H9 (cell line): ENCODE measurements at regions not wholly inside any gene's neighbourhood (a gene's known extent, or its start where the extent isn't known, plus 50 kb on each side); places are given as distances from the start of the nearest gene placed in this dataset.

Experiments
- DNase-seq: peaks from one replicate; pipeline ENCODE4 v3.0.0-alpha.2; 2017
- H2AFZ ChIP-seq: one replicate; pipeline ENCODE4 v1.6.1; 2013; ENCODE audit warnings: mild to moderate bottlenecking, low read length, control low read depth, moderate library complexity
- H2AK5ac ChIP-seq: 2 replicates; pipeline ENCODE4 v1.6.1; 2013; ENCODE audit warnings: low read length, control low read depth, mixed read lengths; ENCODE audit not compliant: insufficient read length
- H2BK120ac ChIP-seq: one replicate; pipeline ENCODE4 v1.6.1; 2013; ENCODE audit warnings: low read depth, mild to moderate bottlenecking, low read length, control low read depth, inconsistent platforms; ENCODE audit not compliant: poor library complexity, severe bottlenecking
- H2BK12ac ChIP-seq: 2 replicates; pipeline ENCODE4 v1.6.1; 2013; ENCODE audit warnings: low read length, control low read depth, mixed read lengths, low read depth; ENCODE audit not compliant: insufficient read length
- H2BK15ac ChIP-seq: 2 replicates; pipeline ENCODE4 v1.6.1; 2013; ENCODE audit warnings: low read depth, low read length, control low read depth
- H2BK20ac ChIP-seq: one replicate; pipeline ENCODE4 v1.6.1; 2013; ENCODE audit warnings: low read depth, mild to moderate bottlenecking, low read length, control low read depth, inconsistent platforms; ENCODE audit not compliant: poor library complexity, severe bottlenecking
- H2BK5ac ChIP-seq: 2 replicates; pipeline ENCODE4 v1.6.1; 2013; ENCODE audit warnings: low read length, control low read depth, mixed read lengths; ENCODE audit not compliant: insufficient read length
- H3K14ac ChIP-seq: 2 replicates; pipeline ENCODE4 v1.6.1; 2013; ENCODE audit warnings: low read length, control low read depth; ENCODE audit not compliant: insufficient read depth
- H3K18ac ChIP-seq: 2 replicates; pipeline ENCODE4 v1.6.1; 2013; ENCODE audit warnings: low read depth, mild to moderate bottlenecking, mixed read lengths, low read length, control low read depth; ENCODE audit not compliant: insufficient read length
- H3K23ac ChIP-seq: 2 replicates; pipeline ENCODE4 v1.6.1; 2013; ENCODE audit warnings: low read length, control low read depth, mixed read lengths, low read depth; ENCODE audit not compliant: insufficient read length
- H3K23me2 ChIP-seq: 2 replicates; pipeline ENCODE4 v1.6.1; 2013; ENCODE audit warnings: low read depth, mild to moderate bottlenecking, mixed read lengths, low read length, control low read depth; ENCODE audit not compliant: insufficient read length, poor library complexity, severe bottlenecking
- H3K27ac ChIP-seq: 2 replicates; pipeline ENCODE4 v1.5.1; 2013; ENCODE audit warnings: low read length, control low read depth, mixed read lengths, low read depth; ENCODE audit not compliant: insufficient read length
- H3K27me3 ChIP-seq: 2 replicates; pipeline ENCODE4 v1.6.1; 2013; ENCODE audit warnings: low read length, control low read depth, inconsistent platforms; ENCODE audit not compliant: insufficient read depth
- H3K4ac ChIP-seq: 2 replicates; pipeline ENCODE4 v1.6.1; 2013; ENCODE audit warnings: low read depth, mild to moderate bottlenecking, control low read depth, inconsistent platforms, low read length, moderate library complexity
- H3K4me1 ChIP-seq: 2 replicates; pipeline ENCODE4 v1.6.1; 2013; ENCODE audit warnings: low read length, control low read depth, inconsistent platforms; ENCODE audit not compliant: insufficient read depth
- H3K4me2 ChIP-seq: 2 replicates; pipeline ENCODE4 v1.6.1; 2013; ENCODE audit warnings: low read length, control low read depth, mixed read lengths; ENCODE audit not compliant: insufficient read length, insufficient read depth
- H3K56ac ChIP-seq: 2 replicates; pipeline ENCODE4 v1.6.1; 2013; ENCODE audit warnings: low read depth, mild to moderate bottlenecking, mixed read lengths, low read length, control low read depth; ENCODE audit not compliant: insufficient read length
- H3K79me1 ChIP-seq: 2 replicates; pipeline ENCODE4 v1.6.1; 2013; ENCODE audit warnings: low read depth, mild to moderate bottlenecking, moderate library complexity, low read length, control low read depth, inconsistent platforms; ENCODE audit not compliant: insufficient read depth, poor library complexity, severe bottlenecking
- H3K79me2 ChIP-seq: 2 replicates; pipeline ENCODE4 v1.6.1; 2013; ENCODE audit warnings: low read length, control low read depth, inconsistent platforms; ENCODE audit not compliant: insufficient read depth
- H3K9ac ChIP-seq: 2 replicates; pipeline ENCODE4 v1.6.1; 2013; ENCODE audit warnings: low read length, control low read depth, mixed read lengths; ENCODE audit not compliant: insufficient read length; ENCODE audit errors: extremely low read depth
- H3K9me3 ChIP-seq: one replicate; pipeline ENCODE4 v1.6.1; 2013; ENCODE audit warnings: low read depth, low read length, inconsistent platforms; ENCODE audit not compliant: control insufficient read depth
- H3T11ph ChIP-seq: one replicate; pipeline ENCODE4 v1.6.1; 2013; ENCODE audit warnings: mild to moderate bottlenecking, low read length, control low read depth, inconsistent platforms
- H4K20me1 ChIP-seq: one replicate; pipeline ENCODE4 v1.6.1; 2013; ENCODE audit not compliant: control insufficient read depth, insufficient read length, insufficient read depth
- H4K5ac ChIP-seq: 2 replicates; pipeline ENCODE4 v1.6.1; 2013; ENCODE audit warnings: low read depth, mild to moderate bottlenecking, mixed read lengths, low read length, control low read depth; ENCODE audit not compliant: insufficient read length
- H4K8ac ChIP-seq: replicated peaks from 2 replicates; pipeline ENCODE4 v1.6.1; 2013; ENCODE audit warnings: low read length, control low read depth, mixed read lengths, low read depth; ENCODE audit not compliant: insufficient read length
- H4K91ac ChIP-seq: 2 replicates; pipeline ENCODE4 v1.6.1; 2013; ENCODE audit warnings: low read depth, mild to moderate bottlenecking, moderate library complexity, mixed read lengths, low read length, control low read depth; ENCODE audit not compliant: insufficient read length
- H3K27ac Mint-ChIP-seq, 3 experiments: 2 replicates in 2 of 3; 3 replicates in 1 of 3; pipeline ENCODE4 v1.8.0; 2020 to 2021; ENCODE audit warnings: mixed read lengths in 3 of 3, mild to moderate bottlenecking in 1 of 3, moderate library complexity in 1 of 3
- H3K27me3 Mint-ChIP-seq: 2 replicates; pipeline ENCODE4 v1.8.0; 2021; ENCODE audit warnings: low read depth, mild to moderate bottlenecking, moderate library complexity, mixed read lengths
- H3K36me3 Mint-ChIP-seq, 3 experiments: 2 replicates in 2 of 3; 3 replicates in 1 of 3; pipeline ENCODE4 v1.8.0; 2020 to 2021; ENCODE audit warnings: low read depth in 3 of 3, mixed read lengths in 3 of 3; ENCODE audit not compliant: insufficient read depth in 1 of 3
- H3K4me1 Mint-ChIP-seq, 2 experiments: 2 replicates each; pipeline ENCODE4 v1.8.0; 2020; ENCODE audit warnings: mixed read lengths in 2 of 2
- H3K4me3 Mint-ChIP-seq, 2 experiments: 2 replicates in 1 of 2; 3 replicates in 1 of 2; pipeline ENCODE4 v1.8.0; 2020 to 2021; ENCODE audit warnings: mild to moderate bottlenecking in 2 of 2, mixed read lengths in 2 of 2, moderate library complexity in 1 of 2
- H3K9me3 Mint-ChIP-seq, 2 experiments: 2 replicates in 1 of 2; 3 replicates in 1 of 2; pipeline ENCODE4 v1.8.0; 2020; ENCODE audit warnings: mild to moderate bottlenecking in 2 of 2, mixed read lengths in 2 of 2, moderate library complexity in 1 of 2
- CTCF ChIP-seq: fragments of 200-600 bp; sonication (generic); conservative IDR thresholded peaks from 3 replicates; pipeline ENCODE4 v1.8.0; 2021; ENCODE audit warnings: antibody characterized with exemption, mild to moderate bottlenecking
- WGBS: extraction: QIAGEN DNeasy Blood & Tissue Kit; methylation state at CpG from one replicate; pipeline ENCODE4 v1.1.7; 2013; ENCODE audit warnings: missing lambda C conversion rate, low lambda C conversion rate, mixed read lengths; ENCODE audit not compliant: insufficient read length; ENCODE audit errors: extremely low coverage; 5-methylcytosine and 5-hydroxymethylcytosine counted together

- Mint-ChIP-seq H3K4me1 (no peaks in the 10 kb centered on the region), H3K27ac (no peak overlapping the region), H3K4me3 (no peak overlapping the region), H3K36me3 (no peaks in the 10 kb centered on the region), H3K27me3 (no peaks in the 10 kb centered on the region), H3K9me3 (no peaks in the 10 kb centered on the region; a peak in 1 of 5 replicates)
- Histone ChIP-seq H2AFZ (no peak overlapping the region), H3K27ac (no peak overlapping the region), H3K23ac (no peak overlapping the region), H4K91ac (no peak overlapping the region), H4K8ac (no peak overlapping the region), H2BK5ac (no peak overlapping the region), H2BK120ac (no peak overlapping the region), H2BK12ac (no peak overlapping the region), H3K4me1 (no peaks in the 10 kb centered on the region), H2AK5ac (no peak overlapping the region), H3K56ac (no peak overlapping the region), H3T11ph (no peak overlapping the region), H3K79me2 (no peaks in the 10 kb centered on the region), H3K9me3 (no peaks in the 10 kb centered on the region), H2BK15ac (no peak overlapping the region), H3K27me3 (no peaks in the 10 kb centered on the region), H3K14ac (no peak overlapping the region), H3K79me1 (no peaks in the 10 kb centered on the region), H3K9ac (no peak overlapping the region), H3K18ac (no peak overlapping the region), H3K4ac (no peak overlapping the region), H2BK20ac (no peak overlapping the region), H4K20me1 (no peaks in the 10 kb centered on the region), H3K23me2 (no peaks in the 10 kb centered on the region), H4K5ac (no peak overlapping the region), H3K4me2 (no peak overlapping the region)
- TF ChIP-seq CTCF, result no peak
- no CpG with 5 or more reads among the region's 2 CpGs for WGBS
- DNase-seq, result no peak
Observed at GRCh38 chr3:106809623-106810299, 567.5 kb upstream of the CCDC54 start.
